ENCODE measurements at regions not wholly inside any gene's neighbourhood (a gene's known extent, or its start where the extent isn't known, plus 50 kb on each side); places are given as distances from the start of the nearest gene placed in this dataset.

GRCh38 chr12:91555436-91556415 is 373.1 kb upstream of the DCN start:
- no peak for TF ChIP-seq CTCF (conservative IDR thresholded peaks at IDR 0.05; ENCODE audit: low read length)
- DNase-seq (ENCODE audit: low read depth): no peak
- H3K4me3 ChIP-seq (ENCODE audit: low read length): no peak overlapping the region

GRCh38 chr12:91551927-91552326 is 369.3 kb upstream of the DCN start:
- H3K4me3 ChIP-seq (ENCODE audit: low read length): no peak overlapping the region
- TF ChIP-seq CTCF (conservative IDR thresholded peaks at IDR 0.05; ENCODE audit: low read length): no peak
- DNase-seq (ENCODE audit: low read depth): no peak

- DNase-seq (ENCODE audit: low read depth): no peak
- no peak overlapping the region for H3K4me3 ChIP-seq (ENCODE audit: low read length)
- no peak for TF ChIP-seq CTCF (conservative IDR thresholded peaks at IDR 0.05; ENCODE audit: low read length)
Measured at GRCh38 chr12:91551242-91551641, 368.6 kb upstream of the DCN start.

- no peak for TF ChIP-seq CTCF (conservative IDR thresholded peaks at IDR 0.05; ENCODE audit: low read length)
- H3K4me3 ChIP-seq (ENCODE audit: low read length): no peak overlapping the region
- no peak for DNase-seq (ENCODE audit: low read depth)
Measured at GRCh38 chr12:91542666-91543065, 360.0 kb upstream of the DCN start.

GRCh38 chr12:91542067-91542466 is 359.4 kb upstream of the DCN start:
- no peak for TF ChIP-seq CTCF (conservative IDR thresholded peaks at IDR 0.05; ENCODE audit: low read length)
- no peak for DNase-seq (ENCODE audit: low read depth)
- no peak overlapping the region for H3K4me3 ChIP-seq (ENCODE audit: low read length)

GRCh38 chr12:91538418-91538817 is 355.8 kb upstream of the DCN start:
- no peak for TF ChIP-seq CTCF (conservative IDR thresholded peaks at IDR 0.05; ENCODE audit: low read length)
- no peak for DNase-seq (ENCODE audit: low read depth)
- H3K4me3 ChIP-seq (ENCODE audit: low read length): no peak overlapping the region

- no peak for DNase-seq (ENCODE audit: low read depth)
Measured at GRCh38 chr12:91533366-91533765, 350.7 kb upstream of the DCN start.

More at GRCh38 chr12:91533366-91533765, 350.7 kb upstream of the DCN start:
- H3K4me3 ChIP-seq (ENCODE audit: low read length): no peak overlapping the region
- TF ChIP-seq CTCF (conservative IDR thresholded peaks at IDR 0.05; ENCODE audit: low read length): no peak

Data from AG10803 (cell line).